ENCODE measurements at regions not wholly inside any gene's neighbourhood (a gene's known extent, or its start where the extent isn't known, plus 50 kb on each side); places are given as distances from the start of the nearest gene placed in this dataset.

GRCh38 chr17:74008196-74008595, 195.3 kb upstream of the RPL38 start:
- H3K9me3 ChIP-seq (ENCODE audit: control insufficient read depth, low read depth, low read length), result no peaks in the 10 kb centered on the region
- WGBS (ENCODE audit: insufficient coverage, low lambda C conversion rate), result no CpG with 5 or more reads among the region's 10 CpGs
- no peak overlapping the region for H3K4me3 ChIP-seq (ENCODE audit: low read length)
- H3K36me3 ChIP-seq (ENCODE audit: control insufficient read depth, insufficient read depth, low read length), result no peaks in the 10 kb centered on the region
- DNase-seq, result no peak
- H3K27me3 ChIP-seq (ENCODE audit: control insufficient read depth, insufficient read depth, low read length), result peaks cover 16% of the 10 kb centered on the region
- no peak overlapping the region for H3K27ac ChIP-seq (ENCODE audit: low read length)
- no peaks in the 10 kb centered on the region for H3K4me1 ChIP-seq (ENCODE audit: control insufficient read depth, insufficient read depth, low read length)

- peaks cover 15% of the 10 kb centered on the region for H3K27me3 ChIP-seq (ENCODE audit: control insufficient read depth, insufficient read depth, low read length)
Measured at GRCh38 chr17:74009056-74009625, 194.3 kb upstream of the RPL38 start.

GRCh38 chr17:74010903-74011302, 192.6 kb upstream of the RPL38 start:
- no peaks in the 10 kb centered on the region for H3K4me1 ChIP-seq (ENCODE audit: control insufficient read depth, insufficient read depth, low read length)

More at GRCh38 chr17:74009056-74009625, 194.3 kb upstream of the RPL38 start:
- Histone ChIP-seq H3K27ac (ENCODE audit: low read length) (no peak overlapping the region), H3K4me3 (ENCODE audit: low read length) (no peak overlapping the region), H3K9me3 (ENCODE audit: control insufficient read depth, low read depth, low read length) (no peaks in the 10 kb centered on the region), H3K4me1 (ENCODE audit: control insufficient read depth, insufficient read depth, low read length) (no peaks in the 10 kb centered on the region), H3K36me3 (ENCODE audit: control insufficient read depth, insufficient read depth, low read length) (no peaks in the 10 kb centered on the region)
- no peak for DNase-seq
- WGBS (ENCODE audit: insufficient coverage, low lambda C conversion rate), result 100% methylated on average over 1 of the region's 8 CpGs

GRCh38 chr17:74011966-74012365, 191.5 kb upstream of the RPL38 start:
- peaks cover 8% of the 10 kb centered on the region for H3K27me3 ChIP-seq (ENCODE audit: control insufficient read depth, insufficient read depth, low read length)
- no peaks in the 10 kb centered on the region for H3K36me3 ChIP-seq (ENCODE audit: control insufficient read depth, insufficient read depth, low read length)
- no CpG with 5 or more reads among the region's 7 CpGs for WGBS (ENCODE audit: insufficient coverage, low lambda C conversion rate)
- no peaks in the 10 kb centered on the region for H3K9me3 ChIP-seq (ENCODE audit: control insufficient read depth, low read depth, low read length)
- no peak overlapping the region for H3K27ac ChIP-seq (ENCODE audit: low read length)
- H3K4me3 ChIP-seq (ENCODE audit: low read length), result no peak overlapping the region
- no peaks in the 10 kb centered on the region for H3K4me1 ChIP-seq (ENCODE audit: control insufficient read depth, insufficient read depth, low read length)
- no peak for DNase-seq

More at GRCh38 chr17:74010903-74011302, 192.6 kb upstream of the RPL38 start:
- no peak overlapping the region for H3K27ac ChIP-seq (ENCODE audit: low read length)
- no peak for DNase-seq
- H3K27me3 ChIP-seq (ENCODE audit: control insufficient read depth, insufficient read depth, low read length), result peaks cover 11% of the 10 kb centered on the region
- no peak overlapping the region for H3K4me3 ChIP-seq (ENCODE audit: low read length)
- no peaks in the 10 kb centered on the region for H3K9me3 ChIP-seq (ENCODE audit: control insufficient read depth, low read depth, low read length)
- WGBS (ENCODE audit: insufficient coverage, low lambda C conversion rate), result 100% methylated on average over 1 of the region's 10 CpGs
- H3K36me3 ChIP-seq (ENCODE audit: control insufficient read depth, insufficient read depth, low read length), result no peaks in the 10 kb centered on the region

- H3K4me3 ChIP-seq (ENCODE audit: low read length), result no peak overlapping the region
- no CpG with 5 or more reads among the region's 6 CpGs for WGBS (ENCODE audit: insufficient coverage, low lambda C conversion rate)
- H3K36me3 ChIP-seq (ENCODE audit: control insufficient read depth, insufficient read depth, low read length), result no peaks in the 10 kb centered on the region
- H3K27me3 ChIP-seq (ENCODE audit: control insufficient read depth, insufficient read depth, low read length), result peaks cover 8% of the 10 kb centered on the region
- no peak overlapping the region for H3K27ac ChIP-seq (ENCODE audit: low read length)
- DNase-seq, result no peak
- no peaks in the 10 kb centered on the region for H3K9me3 ChIP-seq (ENCODE audit: control insufficient read depth, low read depth, low read length)
- H3K4me1 ChIP-seq (ENCODE audit: control insufficient read depth, insufficient read depth, low read length), result no peaks in the 10 kb centered on the region
Measured at GRCh38 chr17:74012465-74012864, 191.0 kb upstream of the RPL38 start.

GRCh38 chr17:74015316-74015715, 188.2 kb upstream of the RPL38 start:
- no peak for DNase-seq
- H3K36me3 ChIP-seq (ENCODE audit: control insufficient read depth, insufficient read depth, low read length), result no peaks in the 10 kb centered on the region

GRCh38 chr17:74015990-74016389, 187.5 kb upstream of the RPL38 start:
- H3K4me3 ChIP-seq (ENCODE audit: low read length), result no peak overlapping the region
- H3K27ac ChIP-seq (ENCODE audit: low read length), result no peak overlapping the region
- H3K4me1 ChIP-seq (ENCODE audit: control insufficient read depth, insufficient read depth, low read length), result no peaks in the 10 kb centered on the region
- peaks cover 3% of the 10 kb centered on the region for H3K27me3 ChIP-seq (ENCODE audit: control insufficient read depth, insufficient read depth, low read length)
- no CpG with 5 or more reads among the region's 12 CpGs for WGBS (ENCODE audit: insufficient coverage, low lambda C conversion rate)
- H3K36me3 ChIP-seq (ENCODE audit: control insufficient read depth, insufficient read depth, low read length), result no peaks in the 10 kb centered on the region
- no peak for DNase-seq
- H3K9me3 ChIP-seq (ENCODE audit: control insufficient read depth, low read depth, low read length), result no peaks in the 10 kb centered on the region

More at GRCh38 chr17:74015316-74015715, 188.2 kb upstream of the RPL38 start:
- WGBS (ENCODE audit: insufficient coverage, low lambda C conversion rate), result 100% methylated on average over 1 of the region's 5 CpGs
- Histone ChIP-seq H3K4me1 (ENCODE audit: control insufficient read depth, insufficient read depth, low read length) (no peaks in the 10 kb centered on the region), H3K4me3 (ENCODE audit: low read length) (no peak overlapping the region), H3K27ac (ENCODE audit: low read length) (no peak overlapping the region), H3K27me3 (ENCODE audit: control insufficient read depth, insufficient read depth, low read length) (peaks cover 3% of the 10 kb centered on the region), H3K9me3 (ENCODE audit: control insufficient read depth, low read depth, low read length) (no peaks in the 10 kb centered on the region)

GRCh38 chr17:74016461-74016860, 187.0 kb upstream of the RPL38 start:
- WGBS (ENCODE audit: insufficient coverage, low lambda C conversion rate), result no CpG with 5 or more reads among the region's 8 CpGs
- H3K27ac ChIP-seq (ENCODE audit: low read length), result no peak overlapping the region

GRCh38 chr17:74017466-74017865, 186.0 kb upstream of the RPL38 start:
- no peak overlapping the region for H3K27ac ChIP-seq (ENCODE audit: low read length)
- H3K27me3 ChIP-seq (ENCODE audit: control insufficient read depth, insufficient read depth, low read length), result peaks cover 3% of the 10 kb centered on the region
- no peaks in the 10 kb centered on the region for H3K9me3 ChIP-seq (ENCODE audit: control insufficient read depth, low read depth, low read length)
- H3K36me3 ChIP-seq (ENCODE audit: control insufficient read depth, insufficient read depth, low read length), result no peaks in the 10 kb centered on the region
- WGBS (ENCODE audit: insufficient coverage, low lambda C conversion rate), result no CpG with 5 or more reads among the region's 8 CpGs
- DNase-seq, result no peak
- H3K4me3 ChIP-seq (ENCODE audit: low read length), result no peak overlapping the region
- no peaks in the 10 kb centered on the region for H3K4me1 ChIP-seq (ENCODE audit: control insufficient read depth, insufficient read depth, low read length)

More at GRCh38 chr17:74016461-74016860, 187.0 kb upstream of the RPL38 start:
- no peaks in the 10 kb centered on the region for H3K36me3 ChIP-seq (ENCODE audit: control insufficient read depth, insufficient read depth, low read length)
- no peak overlapping the region for H3K4me3 ChIP-seq (ENCODE audit: low read length)
- H3K4me1 ChIP-seq (ENCODE audit: control insufficient read depth, insufficient read depth, low read length), result no peaks in the 10 kb centered on the region
- no peaks in the 10 kb centered on the region for H3K9me3 ChIP-seq (ENCODE audit: control insufficient read depth, low read depth, low read length)
- H3K27me3 ChIP-seq (ENCODE audit: control insufficient read depth, insufficient read depth, low read length), result peaks cover 3% of the 10 kb centered on the region
- DNase-seq, result no peak

- WGBS (ENCODE audit: insufficient coverage, low lambda C conversion rate), result no CpG with 5 or more reads among the region's 4 CpGs
- H3K36me3 ChIP-seq (ENCODE audit: control insufficient read depth, insufficient read depth, low read length), result no peaks in the 10 kb centered on the region
- no peak overlapping the region for H3K27ac ChIP-seq (ENCODE audit: low read length)
- no peak for DNase-seq
- peaks cover 3% of the 10 kb centered on the region for H3K27me3 ChIP-seq (ENCODE audit: control insufficient read depth, insufficient read depth, low read length)
- H3K4me3 ChIP-seq (ENCODE audit: low read length), result no peak overlapping the region
- H3K9me3 ChIP-seq (ENCODE audit: control insufficient read depth, low read depth, low read length), result no peaks in the 10 kb centered on the region
- no peaks in the 10 kb centered on the region for H3K4me1 ChIP-seq (ENCODE audit: control insufficient read depth, insufficient read depth, low read length)
Measured at GRCh38 chr17:74018115-74018514, 185.4 kb upstream of the RPL38 start.

- Histone ChIP-seq H3K36me3 (ENCODE audit: control insufficient read depth, insufficient read depth, low read length) (no peaks in the 10 kb centered on the region), H3K27ac (ENCODE audit: low read length) (no peak overlapping the region), H3K4me3 (ENCODE audit: low read length) (no peak overlapping the region), H3K4me1 (ENCODE audit: control insufficient read depth, insufficient read depth, low read length) (no peaks in the 10 kb centered on the region), H3K9me3 (ENCODE audit: control insufficient read depth, low read depth, low read length) (no peaks in the 10 kb centered on the region), H3K27me3 (ENCODE audit: control insufficient read depth, insufficient read depth, low read length) (peaks cover 3% of the 10 kb centered on the region)
- WGBS (ENCODE audit: insufficient coverage, low lambda C conversion rate), result 80% methylated on average over 1 of the region's 6 CpGs
- DNase-seq, result no peak
Measured at GRCh38 chr17:74019271-74019670, 184.2 kb upstream of the RPL38 start.
